Mesodermal cell (in vitro differentiated cells): ENCODE measurements at regions not wholly inside any gene's neighbourhood (a gene's known extent, or its start where the extent isn't known, plus 50 kb on each side); places are given as distances from the start of the nearest gene placed in this dataset.
"Not testable (repeated sequence)": the region's sequence is repeated elsewhere in the genome, so short reads cannot be mapped to it uniquely, and the experiment has no call there.

Experiments
- H3K27ac ChIP-seq: 2 replicates; pipeline ENCODE4 v1.7.0; 2013; ENCODE audit warnings: mild to moderate bottlenecking, low read depth, low read length, moderate library complexity; ENCODE audit not compliant: severe bottlenecking
- H3K36me3 ChIP-seq: 2 replicates; pipeline ENCODE4 v1.7.1; 2013; ENCODE audit warnings: mild to moderate bottlenecking, low read length, moderate library complexity; ENCODE audit not compliant: control insufficient read depth, insufficient read depth
- H3K4me1 ChIP-seq: one replicate; pipeline ENCODE4 v1.7.1; 2013; ENCODE audit warnings: mild to moderate bottlenecking, low read length; ENCODE audit not compliant: insufficient read depth, control insufficient read depth, poor library complexity, severe bottlenecking
- H3K4me3 ChIP-seq: 2 replicates; pipeline ENCODE4 v1.7.0; 2013; ENCODE audit warnings: low read length, control low read depth, mild to moderate bottlenecking; ENCODE audit not compliant: insufficient read depth, poor library complexity, severe bottlenecking; ENCODE audit errors: extremely low read depth
- H3K9me3 ChIP-seq: 2 replicates; pipeline ENCODE4 v1.7.1; 2013; ENCODE audit warnings: mild to moderate bottlenecking, low read length, moderate library complexity; ENCODE audit not compliant: control insufficient read depth
- WGBS, 2 experiments: methylation state at CpG; one replicate each; pipeline ENCODE4 v1.1.5; 2013; ENCODE audit warnings: missing lambda C conversion rate in 2 of 2; ENCODE audit not compliant: insufficient coverage in 2 of 2; 5-methylcytosine and 5-hydroxymethylcytosine counted together

- H3K27ac ChIP-seq, H3K9me3 ChIP-seq, H3K4me1 ChIP-seq, H3K36me3 ChIP-seq: not testable (repeated sequence)
- WGBS, 2 experiments = 17 to 20% methylated on average over 30 of the region's 35 CpGs
- peak overlapping the region; percentile 53 for H3K4me3 ChIP-seq
These were observed 1609.3 kb downstream of the SPATA31A7 start for GRCh38 chr9:62798884-62799850.

GRCh38 chr9:62799851-62800371 is 1610.1 kb downstream of the SPATA31A7 start:
- not testable (repeated sequence) for H3K9me3 ChIP-seq, H3K27ac ChIP-seq, H3K4me1 ChIP-seq, H3K36me3 ChIP-seq
- WGBS, 2 experiments = 8 to 9% methylated on average over 22 of the region's 36 CpGs
- peak overlapping the region; percentile 53 for H3K4me3 ChIP-seq

- peak overlapping the region; percentile 53 for H3K4me3 ChIP-seq
- H3K36me3 ChIP-seq, H3K4me1 ChIP-seq, H3K9me3 ChIP-seq, H3K27ac ChIP-seq: not testable (repeated sequence)
- 16 to 19% methylated on average over 21 to 22 of the region's 30 CpGs for WGBS, 2 experiments
These were observed 1610.9 kb downstream of the SPATA31A7 start for GRCh38 chr9:62800451-62801371.

GRCh38 chr9:62801372-62801811 is 1611.6 kb downstream of the SPATA31A7 start:
- H3K4me3 ChIP-seq = peak overlapping the region; percentile 53

GRCh38 chr9:62801961-62802718 is 1612.3 kb downstream of the SPATA31A7 start:
- not testable (repeated sequence) for H3K9me3 ChIP-seq, H3K36me3 ChIP-seq, H3K4me1 ChIP-seq
- peak overlapping the region; percentile 62 for H3K27ac ChIP-seq
- peak overlapping the region; percentile 53 for H3K4me3 ChIP-seq
- WGBS, 2 experiments = 8 to 10% methylated on average over 54 to 59 of the region's 63 CpGs

More at GRCh38 chr9:62801372-62801811, 1611.6 kb downstream of the SPATA31A7 start:
- not testable (repeated sequence) for H3K27ac ChIP-seq, H3K9me3 ChIP-seq, H3K4me1 ChIP-seq, H3K36me3 ChIP-seq
- whole genome bisulfite sequencing, 2 experiments = 13 to 17% methylated on average over 14 to 15 of the region's 15 CpGs

GRCh38 chr9:62802719-62803079 is 1612.9 kb downstream of the SPATA31A7 start:
- H3K4me3 ChIP-seq = peak overlapping the region; percentile 53
- H3K36me3 ChIP-seq, H3K4me1 ChIP-seq, H3K9me3 ChIP-seq, H3K27ac ChIP-seq: not testable (repeated sequence)
- WGBS, 2 experiments = 0 to 5% methylated on average over 1 to 3 of the region's 9 CpGs

- not testable (repeated sequence) for H3K27ac ChIP-seq
- WGBS, 2 experiments = 38% methylated on average over 1 of the region's 2 CpGs; no CpG with 5 or more reads in 1 of the 2 experiments
These were observed 1613.3 kb downstream of the SPATA31A7 start for GRCh38 chr9:62803099-62803498.

GRCh38 chr9:62804314-62804713 is 1614.5 kb downstream of the SPATA31A7 start:
- WGBS, 2 experiments = 14 to 31% methylated on average over 1 of the region's 1 CpG
- not testable (repeated sequence) for H3K27ac ChIP-seq, H3K4me1 ChIP-seq, H3K36me3 ChIP-seq, H3K4me3 ChIP-seq, H3K9me3 ChIP-seq

More at GRCh38 chr9:62803099-62803498, 1613.3 kb downstream of the SPATA31A7 start:
- not testable (repeated sequence) for H3K4me1 ChIP-seq, H3K36me3 ChIP-seq, H3K9me3 ChIP-seq, H3K4me3 ChIP-seq

GRCh38 chr9:62807424-62807823 is 1617.6 kb downstream of the SPATA31A7 start:
- not testable (repeated sequence) for H3K36me3 ChIP-seq, H3K4me3 ChIP-seq, H3K4me1 ChIP-seq, H3K27ac ChIP-seq, H3K9me3 ChIP-seq
- 38 to 50% methylated on average over 1 of the region's 3 CpGs for WGBS, 2 experiments

- H3K36me3 ChIP-seq, H3K4me1 ChIP-seq, H3K9me3 ChIP-seq, H3K4me3 ChIP-seq, H3K27ac ChIP-seq: not testable (repeated sequence)
- 42 to 73% methylated on average over 3 of the region's 3 CpGs for WGBS, 2 experiments
These were observed 1618.2 kb downstream of the SPATA31A7 start for GRCh38 chr9:62808081-62808480.
